Astrocyte of the spinal cord (primary cell): ENCODE measurements at regions not wholly inside any gene's neighbourhood (a gene's known extent, or its start where the extent isn't known, plus 50 kb on each side); places are given as distances from the start of the nearest gene placed in this dataset.

ENCODE experiments used
- DNase-seq: peaks from one replicate; pipeline ENCODE4 v3.0.0; 2011; ENCODE audit warnings: low read depth, low spot score
- H3K4me3 ChIP-seq: 2 replicates; pipeline ENCODE4 v1.5.1; 2011; ENCODE audit warnings: low read depth, mild to moderate bottlenecking, low read length, moderate library complexity
- in situ Hi-C: cut with HindIII; loops from 2 replicates; pipeline ENCODE4 v1.10.0; 2017; ENCODE audit warnings: low sequenced_read_pairs
- TF ChIP-seq, protein P1 (sequence below): IDR thresholded peaks from 2 replicates; pipeline ENCODE4 v1.5.1; 2012; ENCODE audit warnings: low read depth, mild to moderate bottlenecking, low read length, inconsistent platforms

DNA sequence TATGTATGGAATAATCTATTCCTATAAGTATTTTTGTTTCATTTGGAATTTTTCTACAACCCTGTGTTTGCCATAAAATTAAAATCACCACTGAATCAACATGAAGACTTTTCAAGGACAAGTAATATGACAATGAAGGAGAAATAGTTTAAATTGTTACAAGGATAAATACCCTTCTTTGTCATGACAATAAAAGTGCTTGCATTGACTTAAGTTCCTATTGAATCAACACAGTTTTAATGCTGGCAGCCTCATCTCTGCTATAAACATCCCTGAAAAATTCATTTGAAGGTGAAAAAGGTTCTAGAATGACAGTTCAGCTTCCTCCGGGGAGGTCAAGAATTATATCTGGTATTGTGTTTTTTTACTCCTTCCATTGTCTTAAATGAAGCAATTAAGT lies 1105.1 kb upstream of the CDH9 start:
- in situ Hi-C loops = no loop called here
- TF ChIP-seq, protein P1, sequence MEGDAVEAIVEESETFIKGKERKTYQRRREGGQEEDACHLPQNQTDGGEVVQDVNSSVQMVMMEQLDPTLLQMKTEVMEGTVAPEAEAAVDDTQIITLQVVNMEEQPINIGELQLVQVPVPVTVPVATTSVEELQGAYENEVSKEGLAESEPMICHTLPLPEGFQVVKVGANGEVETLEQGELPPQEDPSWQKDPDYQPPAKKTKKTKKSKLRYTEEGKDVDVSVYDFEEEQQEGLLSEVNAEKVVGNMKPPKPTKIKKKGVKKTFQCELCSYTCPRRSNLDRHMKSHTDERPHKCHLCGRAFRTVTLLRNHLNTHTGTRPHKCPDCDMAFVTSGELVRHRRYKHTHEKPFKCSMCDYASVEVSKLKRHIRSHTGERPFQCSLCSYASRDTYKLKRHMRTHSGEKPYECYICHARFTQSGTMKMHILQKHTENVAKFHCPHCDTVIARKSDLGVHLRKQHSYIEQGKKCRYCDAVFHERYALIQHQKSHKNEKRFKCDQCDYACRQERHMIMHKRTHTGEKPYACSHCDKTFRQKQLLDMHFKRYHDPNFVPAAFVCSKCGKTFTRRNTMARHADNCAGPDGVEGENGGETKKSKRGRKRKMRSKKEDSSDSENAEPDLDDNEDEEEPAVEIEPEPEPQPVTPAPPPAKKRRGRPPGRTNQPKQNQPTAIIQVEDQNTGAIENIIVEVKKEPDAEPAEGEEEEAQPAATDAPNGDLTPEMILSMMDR = no peak

DNA sequence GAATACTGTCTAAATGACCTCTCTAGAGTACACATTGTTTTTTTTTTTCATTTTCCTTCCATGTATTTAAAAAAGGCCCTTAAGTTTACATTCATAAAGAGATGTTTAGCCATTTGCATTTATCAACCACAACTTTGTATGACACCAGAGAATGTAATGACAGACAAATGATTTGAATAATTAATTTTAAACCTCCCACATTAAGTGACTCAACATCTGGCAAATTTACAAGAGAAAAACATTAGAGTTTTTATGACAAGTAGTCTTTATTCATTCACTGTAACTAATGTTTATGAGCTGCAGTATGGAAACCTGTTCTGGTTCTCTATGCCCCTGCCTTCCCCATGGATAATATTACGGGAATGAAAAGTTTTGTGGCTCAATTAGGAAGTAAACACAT lies 1093.8 kb upstream of the CDH9 start:
- in situ Hi-C loops = no loop called here
- TF ChIP-seq, protein P1 = no peak
- no peak overlapping the region for H3K4me3 ChIP-seq
- peak; percentile 5 for DNase-seq

More for the DNA sequence above, 1105.1 kb upstream of the CDH9 start:
- DNase-seq = no peak
- H3K4me3 ChIP-seq = no peak overlapping the region

DNA sequence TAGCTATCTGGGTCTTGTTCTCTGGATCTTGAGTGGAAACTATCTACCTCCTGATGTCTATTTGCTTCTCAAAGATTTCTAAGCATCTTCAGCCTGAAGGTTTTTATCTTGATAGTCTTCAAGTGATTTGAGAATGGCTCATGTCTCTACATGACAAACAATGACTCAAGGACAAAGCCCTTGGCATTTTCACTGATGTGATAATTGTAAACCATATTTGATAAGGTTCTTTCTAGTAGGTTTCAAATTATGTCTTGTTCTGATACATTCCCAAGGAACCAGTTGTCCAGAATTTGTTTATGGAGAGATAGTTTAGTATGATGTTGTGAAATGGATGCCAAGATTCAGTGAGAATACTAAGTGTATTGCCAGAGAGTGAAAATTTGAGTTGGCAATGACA lies 1079.3 kb upstream of the CDH9 start:
- TF ChIP-seq, protein P1 = no peak
- in situ Hi-C loops = no loop called here
- H3K4me3 ChIP-seq = no peak overlapping the region
- no peak for DNase-seq

DNA sequence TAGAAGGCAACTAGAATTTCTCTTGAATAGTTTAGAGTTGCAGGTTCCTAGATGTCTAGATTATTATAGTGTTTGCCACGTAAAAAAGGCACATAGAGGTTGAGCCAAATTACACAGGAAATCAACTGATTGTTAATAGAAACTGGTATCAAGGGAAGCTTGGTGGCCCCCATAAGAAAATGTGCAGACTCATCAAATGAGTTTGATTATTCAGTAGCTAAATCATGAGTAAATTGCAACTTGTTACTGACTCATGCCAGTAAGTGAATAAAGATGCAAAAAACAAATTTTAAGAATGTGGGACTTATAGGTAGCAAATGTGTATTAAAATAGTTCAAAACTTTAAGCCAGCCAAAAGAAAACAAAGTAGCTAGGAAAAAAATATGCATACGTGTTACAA lies 1078.9 kb upstream of the CDH9 start:
- no peak overlapping the region for H3K4me3 ChIP-seq
- in situ Hi-C loops = no loop called here
- no peak for DNase-seq
- TF ChIP-seq, protein P1 = no peak

DNA sequence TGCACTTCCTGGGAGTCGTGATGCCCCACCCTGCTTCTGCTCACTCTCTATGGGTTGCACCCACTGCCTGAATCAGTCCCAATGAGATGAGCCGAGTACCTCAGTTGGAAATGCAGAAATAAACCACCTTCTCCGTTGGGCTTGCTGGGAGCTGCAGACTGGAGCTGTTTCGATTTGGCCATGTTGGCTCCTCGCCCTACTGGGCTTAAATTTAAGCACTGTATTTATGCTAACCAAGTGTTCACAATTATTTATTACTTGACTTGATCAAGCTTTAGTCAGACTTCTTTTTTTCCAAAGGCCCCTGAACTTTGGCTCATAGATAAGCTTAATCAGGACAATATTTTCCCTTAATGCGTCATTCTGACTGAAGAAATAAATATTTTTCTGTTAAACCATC lies 1072.4 kb upstream of the CDH9 start:
- TF ChIP-seq, protein P1 = no peak
- DNase-seq = no peak
- in situ Hi-C loops = no loop called here
- H3K4me3 ChIP-seq = no peak overlapping the region

DNA sequence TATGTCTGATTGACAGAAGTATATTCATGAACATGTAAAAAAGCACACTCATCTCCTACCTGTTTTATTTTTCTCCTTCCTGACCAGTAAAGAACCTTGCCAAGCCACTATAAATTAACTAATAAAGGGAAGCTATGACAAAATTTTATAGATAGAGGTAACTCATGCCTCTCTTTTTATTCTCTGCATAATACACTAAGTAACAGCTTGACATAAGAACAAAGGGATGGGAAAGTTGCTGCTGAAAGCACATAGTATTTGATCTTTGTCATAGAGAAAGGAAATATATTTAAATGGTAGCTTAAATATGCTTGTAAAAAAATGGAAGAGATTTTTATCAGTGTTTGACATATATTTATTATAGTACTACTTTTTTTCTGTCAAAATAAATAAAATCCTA lies 1065.7 kb upstream of the CDH9 start:
- H3K4me3 ChIP-seq = no peak overlapping the region
- no peak for DNase-seq
- TF ChIP-seq, protein P1 = no peak
- in situ Hi-C loops = no loop called here

DNA sequence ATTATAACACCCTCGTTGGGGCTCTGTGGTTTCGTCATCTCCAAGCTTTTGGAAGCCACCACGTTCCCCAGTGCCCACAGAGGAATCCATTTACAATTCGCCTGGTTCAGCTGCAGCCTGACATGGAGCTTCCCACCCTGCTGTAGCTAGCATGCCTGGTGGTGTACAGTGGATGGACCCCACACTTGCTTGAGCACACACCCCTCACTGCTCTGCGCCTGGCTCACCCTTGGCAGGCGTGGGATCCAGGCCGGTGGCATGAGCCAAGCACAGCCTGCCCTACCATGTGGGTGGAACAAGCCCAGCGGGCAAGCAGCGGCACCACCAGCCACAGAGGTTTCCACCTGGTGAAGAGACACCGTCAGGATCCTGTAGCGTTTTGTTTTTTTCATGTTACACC lies 1045.7 kb upstream of the CDH9 start:
- in situ Hi-C loops = no loop called here
- DNase-seq = no peak
- TF ChIP-seq, protein P1 = no peak
- H3K4me3 ChIP-seq = no peak overlapping the region
